ENCODE measurements at regions not wholly inside any gene's neighbourhood (a gene's known extent, or its start where the extent isn't known, plus 50 kb on each side); places are given as distances from the start of the nearest gene placed in this dataset.
"Not testable (repeated sequence)": the region's sequence is repeated elsewhere in the genome, so short reads cannot be mapped to it uniquely, and the experiment has no call there.

DNA sequence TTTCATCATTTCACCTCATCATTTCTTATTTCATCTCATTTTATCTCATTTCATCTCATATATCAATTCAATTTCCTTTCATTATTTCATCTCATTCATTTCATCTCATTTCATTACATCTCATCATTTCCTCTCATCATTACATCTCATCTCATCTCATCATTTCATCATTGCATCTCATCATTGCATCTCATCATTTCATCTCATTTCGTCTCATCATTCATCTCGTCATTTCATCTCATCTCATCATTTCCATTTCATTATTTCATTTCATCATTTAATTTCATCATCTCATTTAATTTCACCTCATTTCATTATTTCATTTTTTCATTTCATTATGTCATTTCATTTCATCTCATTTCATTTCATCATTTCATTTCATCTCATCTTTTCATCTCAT, 168.5 kb upstream of the FAM72C start:
- not testable (repeated sequence) for H3K79me2 ChIP-seq (replicated peaks; ENCODE audit: insufficient read depth, low read length); H3K9ac ChIP-seq (ENCODE audit: low read length); H4K20me1 ChIP-seq (ENCODE audit: insufficient read depth); H3K4me2 ChIP-seq (ENCODE audit: low read length); H3K9me2 ChIP-seq (ENCODE audit: insufficient read depth, low read length); H3F3A ChIP-seq (ENCODE audit: insufficient read depth, low read length, poor library complexity, severe bottlenecking); H3K4me3 ChIP-seq (ENCODE audit: low read length); H2AFZ ChIP-seq (ENCODE audit: low read depth, low read length); H3K36me3 ChIP-seq (ENCODE audit: insufficient read depth, low read length); H3K27me3 ChIP-seq (ENCODE audit: insufficient read depth, low read depth, low read length); H3K9me3 ChIP-seq (ENCODE audit: low read length); H3K27ac ChIP-seq (ENCODE audit: low read length)

DNA sequence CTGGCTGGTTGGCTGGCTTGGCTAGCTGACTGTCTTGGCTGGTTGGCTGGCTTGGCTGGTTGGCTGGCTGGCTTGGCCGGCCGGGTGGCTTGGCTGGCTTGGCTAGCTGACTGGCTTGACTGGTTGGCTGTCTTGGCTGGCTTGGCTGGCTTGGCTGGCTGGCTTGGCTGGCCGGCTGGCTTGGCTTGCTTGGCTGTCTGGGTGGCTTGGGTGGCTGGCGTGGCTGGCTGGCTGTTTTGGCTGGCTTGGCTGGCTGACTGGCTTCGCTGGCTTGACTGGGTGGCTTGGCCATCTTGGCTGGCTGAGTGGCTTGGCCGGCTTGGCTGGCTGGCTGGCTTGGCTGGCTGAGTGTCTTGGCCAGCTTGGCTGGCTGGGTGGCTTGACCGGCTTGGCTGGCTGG, 133.2 kb upstream of the FAM72C start:
- not testable (repeated sequence) for H3K9me2 ChIP-seq (ENCODE audit: insufficient read depth, low read length); H3F3A ChIP-seq (ENCODE audit: insufficient read depth, low read length, poor library complexity, severe bottlenecking); H4K20me1 ChIP-seq (ENCODE audit: insufficient read depth); H3K27me3 ChIP-seq (ENCODE audit: insufficient read depth, low read depth, low read length); H3K9ac ChIP-seq (ENCODE audit: low read length); H3K36me3 ChIP-seq (ENCODE audit: insufficient read depth, low read length); H3K4me2 ChIP-seq (ENCODE audit: low read length); H3K79me2 ChIP-seq (replicated peaks; ENCODE audit: insufficient read depth, low read length); H3K9me3 ChIP-seq (ENCODE audit: low read length); H2AFZ ChIP-seq (ENCODE audit: low read depth, low read length); H3K27ac ChIP-seq (ENCODE audit: low read length); H3K4me3 ChIP-seq (ENCODE audit: low read length)

GRCh38 chr1:144104000-144104677, 132.4 kb upstream of the FAM72C start:
- not testable (repeated sequence) for H3K79me2 ChIP-seq (replicated peaks; ENCODE audit: insufficient read depth, low read length); H4K20me1 ChIP-seq (ENCODE audit: insufficient read depth); H3K9me2 ChIP-seq (ENCODE audit: insufficient read depth, low read length); H3K4me3 ChIP-seq (ENCODE audit: low read length); H3K27ac ChIP-seq (ENCODE audit: low read length); H3K9me3 ChIP-seq (ENCODE audit: low read length); H3K27me3 ChIP-seq (ENCODE audit: insufficient read depth, low read depth, low read length); H3K9ac ChIP-seq (ENCODE audit: low read length); H3F3A ChIP-seq (ENCODE audit: insufficient read depth, low read length, poor library complexity, severe bottlenecking); H2AFZ ChIP-seq (ENCODE audit: low read depth, low read length); H3K36me3 ChIP-seq (ENCODE audit: insufficient read depth, low read length); H3K4me2 ChIP-seq (ENCODE audit: low read length)

- H3K9ac ChIP-seq (ENCODE audit: low read length); H3K79me2 ChIP-seq (replicated peaks; ENCODE audit: insufficient read depth, low read length); H3K27me3 ChIP-seq (ENCODE audit: insufficient read depth, low read depth, low read length); H4K20me1 ChIP-seq (ENCODE audit: insufficient read depth); H3K9me2 ChIP-seq (ENCODE audit: insufficient read depth, low read length); H3K4me3 ChIP-seq (ENCODE audit: low read length); H3K36me3 ChIP-seq (ENCODE audit: insufficient read depth, low read length); H3K9me3 ChIP-seq (ENCODE audit: low read length); H3K27ac ChIP-seq (ENCODE audit: low read length); H2AFZ ChIP-seq (ENCODE audit: low read depth, low read length); H3K4me2 ChIP-seq (ENCODE audit: low read length); H3F3A ChIP-seq (ENCODE audit: insufficient read depth, low read length, poor library complexity, severe bottlenecking): not testable (repeated sequence)
Measured at GRCh38 chr1:144103156-144103880, 131.5 kb upstream of the FAM72C start.

GRCh38 chr1:144102046-144102745, 130.4 kb upstream of the FAM72C start:
- H3F3A ChIP-seq (ENCODE audit: insufficient read depth, low read length, poor library complexity, severe bottlenecking); H3K4me3 ChIP-seq (ENCODE audit: low read length); H2AFZ ChIP-seq (ENCODE audit: low read depth, low read length): not testable (repeated sequence)

More at GRCh38 chr1:144102046-144102745, 130.4 kb upstream of the FAM72C start:
- not testable (repeated sequence) for H3K27ac ChIP-seq (ENCODE audit: low read length); H3K9ac ChIP-seq (ENCODE audit: low read length); H3K4me2 ChIP-seq (ENCODE audit: low read length); H3K27me3 ChIP-seq (ENCODE audit: insufficient read depth, low read depth, low read length); H3K36me3 ChIP-seq (ENCODE audit: insufficient read depth, low read length); H3K9me2 ChIP-seq (ENCODE audit: insufficient read depth, low read length); H3K9me3 ChIP-seq (ENCODE audit: low read length); H4K20me1 ChIP-seq (ENCODE audit: insufficient read depth); H3K79me2 ChIP-seq (replicated peaks; ENCODE audit: insufficient read depth, low read length)

Data from neural cell (in vitro differentiated cells).